Muscle of leg (tissue), 3 donors: ENCODE measurements at regions not wholly inside any gene's neighbourhood (a gene's known extent, or its start where the extent isn't known, plus 50 kb on each side); places are given as distances from the start of the nearest gene placed in this dataset.
"Not testable (repeated sequence)": the region's sequence is repeated elsewhere in the genome, so short reads cannot be mapped to it uniquely, and the experiment has no call there.

Experiments
- DNase-seq: peaks from one replicate; pipeline ENCODE4 v3.0.0; 2013
- H3K27ac ChIP-seq: one replicate; pipeline ENCODE4 v1.5.1; 2013; ENCODE audit warnings: mild to moderate bottlenecking, low read length, control low read depth
- H3K27me3 ChIP-seq: one replicate; pipeline ENCODE4 v1.6.1; 2013; ENCODE audit warnings: low read length; ENCODE audit not compliant: control insufficient read depth, insufficient read depth
- H3K36me3 ChIP-seq: one replicate; pipeline ENCODE4 v1.6.1; 2013; ENCODE audit warnings: low read length; ENCODE audit not compliant: control insufficient read depth, insufficient read depth
- H3K4me1 ChIP-seq: one replicate; pipeline ENCODE4 v1.6.1; 2013; ENCODE audit warnings: low read length; ENCODE audit not compliant: control insufficient read depth, insufficient read depth
- H3K4me3 ChIP-seq: one replicate; pipeline ENCODE4 v1.5.1; 2013; ENCODE audit warnings: low read length, control low read depth
- H3K9me3 ChIP-seq: replicated peaks from 2 replicates; pipeline ENCODE4 v1.6.1; 2013; ENCODE audit warnings: low read depth, low read length; ENCODE audit not compliant: control insufficient read depth
- WGBS: methylation state at CpG from one replicate; pipeline ENCODE4 v1.1.5; 2013; ENCODE audit warnings: missing lambda C conversion rate; ENCODE audit not compliant: insufficient coverage; 5-methylcytosine and 5-hydroxymethylcytosine counted together

- not testable (repeated sequence) for H3K27me3 ChIP-seq, H3K36me3 ChIP-seq, H3K4me1 ChIP-seq, DNase-seq, H3K9me3 ChIP-seq, H3K27ac ChIP-seq, H3K4me3 ChIP-seq
- WGBS, result no CpG with 5 or more reads among the region's 10 CpGs
Observed at GRCh38 chr2:236358482-236358881, 94.3 kb upstream of the ASB18 start.

- 28% methylated on average over 6 of the region's 10 CpGs for WGBS
- Histone ChIP-seq H3K4me3 (no peak overlapping the region), H3K4me1 (no peaks in the 10 kb centered on the region), H3K36me3 (no peaks in the 10 kb centered on the region), H3K27ac (no peak overlapping the region), H3K27me3 (peaks cover 4% of the 10 kb centered on the region), H3K9me3 (no peaks in the 10 kb centered on the region)
- no peak for DNase-seq
Observed at GRCh38 chr2:236359426-236360045, 95.3 kb upstream of the ASB18 start.

GRCh38 chr2:236360496-236360895, 96.3 kb upstream of the ASB18 start:
- no peaks in the 10 kb centered on the region for H3K36me3 ChIP-seq
- no peaks in the 10 kb centered on the region for H3K4me1 ChIP-seq
- no peak overlapping the region for H3K27ac ChIP-seq
- no peaks in the 10 kb centered on the region for H3K9me3 ChIP-seq
- no CpG with 5 or more reads among the region's 4 CpGs for WGBS
- peaks cover 8% of the 10 kb centered on the region for H3K27me3 ChIP-seq
- no peak overlapping the region for H3K4me3 ChIP-seq
- DNase-seq, result peak; percentile 26

GRCh38 chr2:236363711-236364277, 99.6 kb upstream of the ASB18 start:
- peaks cover 13% of the 10 kb centered on the region for H3K27me3 ChIP-seq
- H3K9me3 ChIP-seq, result no peaks in the 10 kb centered on the region
- H3K4me1 ChIP-seq, result no peaks in the 10 kb centered on the region
- H3K36me3 ChIP-seq, result no peaks in the 10 kb centered on the region
- H3K27ac ChIP-seq, result no peak overlapping the region
- H3K4me3 ChIP-seq, result no peak overlapping the region
- 71% methylated on average over 7 of the region's 10 CpGs for WGBS
- DNase-seq, result no peak

GRCh38 chr2:236365258-236366048, 101.2 kb upstream of the ASB18 start:
- WGBS, result 86% methylated on average over 13 of the region's 14 CpGs
- no peaks in the 10 kb centered on the region for H3K36me3 ChIP-seq
- H3K9me3 ChIP-seq, result no peaks in the 10 kb centered on the region
- DNase-seq, result no peak
- peaks cover 5% of the 10 kb centered on the region for H3K4me1 ChIP-seq
- no peak overlapping the region for H3K4me3 ChIP-seq
- no peak overlapping the region for H3K27ac ChIP-seq
- H3K27me3 ChIP-seq, result peaks cover 15% of the 10 kb centered on the region

GRCh38 chr2:236366049-236366387, 101.8 kb upstream of the ASB18 start:
- Histone ChIP-seq H3K4me3 (no peak overlapping the region), H3K9me3 (no peaks in the 10 kb centered on the region), H3K27me3 (peaks cover 15% of the 10 kb centered on the region), H3K36me3 (no peaks in the 10 kb centered on the region), H3K4me1 (peaks cover 5% of the 10 kb centered on the region), H3K27ac (no peak overlapping the region)
- no peak for DNase-seq
- 77% methylated on average over 3 of the region's 7 CpGs for WGBS

GRCh38 chr2:236366397-236366796, 102.2 kb upstream of the ASB18 start:
- DNase-seq, result no peak
- 64% methylated on average over 1 of the region's 3 CpGs for WGBS

GRCh38 chr2:236367506-236368289, 103.5 kb upstream of the ASB18 start:
- Histone ChIP-seq H3K4me1 (peaks cover 5% of the 10 kb centered on the region), H3K36me3 (no peaks in the 10 kb centered on the region), H3K27ac (no peak overlapping the region), H3K9me3 (no peaks in the 10 kb centered on the region), H3K4me3 (no peak overlapping the region), H3K27me3 (peaks cover 15% of the 10 kb centered on the region)
- DNase-seq, result no peak
- WGBS, result 86% methylated on average over 5 of the region's 16 CpGs

More at GRCh38 chr2:236366397-236366796, 102.2 kb upstream of the ASB18 start:
- Histone ChIP-seq H3K27me3 (peaks cover 15% of the 10 kb centered on the region), H3K9me3 (no peaks in the 10 kb centered on the region), H3K4me1 (peaks cover 5% of the 10 kb centered on the region), H3K4me3 (no peak overlapping the region), H3K36me3 (no peaks in the 10 kb centered on the region), H3K27ac (no peak overlapping the region)

GRCh38 chr2:236369661-236370062, 105.5 kb upstream of the ASB18 start:
- peaks cover 14% of the 10 kb centered on the region for H3K27me3 ChIP-seq
- H3K4me3 ChIP-seq, result no peak overlapping the region
- H3K4me1 ChIP-seq, result peaks cover 5% of the 10 kb centered on the region
- H3K9me3 ChIP-seq, result no peaks in the 10 kb centered on the region
- H3K27ac ChIP-seq, result no peak overlapping the region
- 66% methylated on average over 5 of the region's 14 CpGs for WGBS
- peak; percentile 20 for DNase-seq
- no peaks in the 10 kb centered on the region for H3K36me3 ChIP-seq

GRCh38 chr2:236370847-236371409, 106.7 kb upstream of the ASB18 start:
- Histone ChIP-seq H3K36me3 (no peaks in the 10 kb centered on the region), H3K4me3 (no peak overlapping the region), H3K27me3 (peaks cover 8% of the 10 kb centered on the region), H3K4me1 (peaks cover 5% of the 10 kb centered on the region), H3K27ac (no peak overlapping the region), H3K9me3 (no peaks in the 10 kb centered on the region)
- 86% methylated on average over 8 of the region's 10 CpGs for WGBS
- DNase-seq, result no peak
